Activated T-helper 1 cell treated with Interleukin-2 at 50 U/mL for 16 hours (primary cell): ENCODE measurements at regions not wholly inside any gene's neighbourhood (a gene's known extent, or its start where the extent isn't known, plus 50 kb on each side); places are given as distances from the start of the nearest gene placed in this dataset.

ENCODE experiments used
- DNase-seq: peaks from one replicate; pipeline ENCODE4 v3.0.0-alpha.2; 2020; ENCODE audit warnings: low read depth

DNA sequence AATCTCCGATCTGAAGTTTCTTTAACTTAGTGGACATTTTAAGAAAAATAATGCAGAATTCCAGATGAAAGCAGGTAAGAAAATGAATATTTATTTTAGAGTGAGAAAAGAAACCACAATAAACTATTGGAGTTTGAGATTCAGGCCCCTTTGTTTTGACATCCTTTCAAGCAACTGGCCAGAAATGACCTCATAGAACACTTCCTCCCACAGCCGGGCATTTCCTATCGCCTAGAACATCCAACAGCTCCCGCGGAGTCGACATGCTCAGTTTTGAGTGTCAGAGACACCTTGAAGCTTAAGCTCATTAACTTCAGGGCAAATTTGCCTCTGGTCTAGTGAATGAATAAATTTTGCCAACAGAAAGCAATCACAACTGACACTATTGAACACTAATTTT lies 369.2 kb downstream of the TLE4 start:
- DNase-seq = no peak

DNA sequence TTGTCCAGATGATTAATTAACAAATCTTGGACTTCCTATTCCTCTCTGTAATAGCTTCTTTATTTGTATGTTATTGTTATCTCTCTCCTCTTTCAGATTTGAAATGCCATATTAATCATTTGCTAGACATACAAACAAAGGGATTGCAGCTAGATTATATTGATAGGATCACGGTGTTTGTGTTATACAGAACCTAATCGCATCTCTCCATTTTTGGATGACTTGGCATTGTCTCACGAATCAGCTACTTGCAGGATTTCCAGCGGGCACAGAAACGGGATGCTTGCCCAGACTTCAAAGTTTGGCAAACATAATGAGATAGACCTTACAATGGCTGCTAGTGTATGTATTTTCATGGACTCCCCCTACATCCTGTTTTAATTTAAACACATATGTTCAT lies 368.1 kb downstream of the TLE4 start:
- no peak for DNase-seq

DNA sequence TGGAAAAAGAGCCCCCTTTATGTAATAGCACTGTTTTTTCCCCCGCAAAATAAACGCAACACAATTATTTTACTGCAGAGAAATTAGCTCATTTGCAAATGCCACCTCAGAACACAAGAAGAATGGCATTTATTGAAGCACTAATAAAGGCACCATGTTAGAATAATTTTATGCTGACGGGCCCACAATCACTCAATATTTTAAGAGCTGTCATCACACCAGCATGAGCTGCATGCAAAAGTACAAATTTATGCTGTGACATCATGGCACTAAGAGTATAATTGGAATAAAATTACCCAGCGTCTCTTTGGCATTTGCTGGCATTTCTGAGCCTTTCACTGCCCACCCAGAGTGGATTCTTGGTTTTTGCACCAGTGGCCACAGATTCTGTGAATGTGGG lies 364.6 kb downstream of the TLE4 start:
- DNase-seq = no peak

DNA sequence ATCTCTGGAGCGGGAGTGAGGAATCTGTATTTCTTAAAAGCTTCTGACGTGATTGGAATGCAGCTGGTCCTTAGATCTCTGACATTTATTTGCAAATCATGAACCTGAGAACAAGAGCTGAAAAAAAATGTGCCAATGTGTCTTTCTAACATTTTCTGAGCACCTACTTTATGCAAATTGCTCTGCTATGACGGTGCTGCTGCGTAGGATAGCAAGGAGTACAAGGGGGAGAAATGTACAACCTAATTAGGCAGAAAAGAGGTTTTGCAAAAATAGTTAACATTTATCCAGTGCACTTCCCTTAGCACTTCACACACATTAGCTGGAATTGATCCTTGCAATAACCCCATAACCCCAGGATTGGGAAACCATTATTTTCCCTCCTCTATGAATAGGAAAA lies 357.5 kb downstream of the TLE4 start:
- DNase-seq = no peak

DNA sequence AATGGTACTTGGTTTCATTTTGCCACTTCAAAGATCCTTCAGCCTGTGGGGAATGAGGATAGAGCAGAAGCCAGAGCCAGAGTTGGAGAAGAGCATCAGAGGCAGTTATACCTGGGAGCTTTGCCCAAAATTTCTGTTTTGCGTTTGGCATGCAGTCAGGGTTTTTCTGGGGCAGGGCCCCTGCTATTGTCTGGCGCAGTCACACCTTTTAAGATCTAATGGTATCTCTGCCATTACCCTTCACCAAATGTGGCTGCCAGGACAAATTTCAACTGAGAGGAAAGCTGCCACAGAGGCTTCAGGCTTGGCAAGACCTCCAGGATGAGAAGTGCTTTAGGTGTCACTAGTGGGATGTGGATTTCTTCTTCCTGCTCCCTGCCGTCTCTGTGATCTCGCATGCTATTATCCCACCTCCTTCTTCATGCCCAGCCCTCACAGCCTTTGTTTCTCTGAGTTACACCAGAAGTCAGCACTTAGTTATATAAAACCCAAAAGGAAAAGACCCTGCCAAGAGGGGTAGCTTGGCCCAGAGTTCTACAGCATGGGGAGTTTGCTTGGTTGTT lies 357.0 kb downstream of the TLE4 start:
- no peak for DNase-seq

DNA sequence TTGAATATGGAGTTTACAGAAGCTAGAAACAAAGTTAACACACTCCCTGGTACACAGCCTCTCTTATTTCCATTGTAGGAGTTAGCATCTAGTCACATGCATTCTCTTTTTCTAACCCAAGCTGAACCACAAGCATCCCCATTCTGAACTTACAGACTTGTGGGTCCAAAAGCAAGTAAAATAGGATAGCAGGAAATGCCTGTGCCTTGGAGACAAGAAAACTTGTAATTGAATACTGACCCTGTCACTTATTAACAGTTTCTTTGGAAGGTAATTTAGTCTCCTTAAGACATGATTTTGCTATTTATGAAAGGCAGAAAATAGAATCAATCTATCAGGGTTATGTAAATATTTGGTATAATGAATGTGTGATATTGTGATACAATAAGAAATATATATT lies 353.6 kb downstream of the TLE4 start:
- DNase-seq = no peak

DNA sequence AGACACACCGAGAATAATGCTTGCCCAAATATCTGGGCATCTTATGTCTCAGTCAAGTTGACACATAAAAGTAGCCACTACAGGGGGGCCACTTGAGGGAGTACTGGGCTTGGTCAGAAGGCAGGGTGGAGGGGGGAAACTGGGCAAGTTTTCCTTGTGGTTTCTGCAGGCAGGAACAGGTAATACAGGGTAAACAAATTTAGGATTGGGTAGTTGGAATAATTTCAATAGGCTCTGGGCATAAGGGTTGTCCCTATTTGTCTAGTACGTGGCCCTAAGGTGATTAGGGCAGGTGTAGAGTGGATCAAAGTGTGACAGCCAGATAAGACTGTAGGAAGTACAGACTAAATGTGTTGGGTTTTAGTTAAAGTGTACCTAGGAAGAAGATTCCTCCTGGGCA lies 353.1 kb downstream of the TLE4 start:
- no peak for DNase-seq

DNA sequence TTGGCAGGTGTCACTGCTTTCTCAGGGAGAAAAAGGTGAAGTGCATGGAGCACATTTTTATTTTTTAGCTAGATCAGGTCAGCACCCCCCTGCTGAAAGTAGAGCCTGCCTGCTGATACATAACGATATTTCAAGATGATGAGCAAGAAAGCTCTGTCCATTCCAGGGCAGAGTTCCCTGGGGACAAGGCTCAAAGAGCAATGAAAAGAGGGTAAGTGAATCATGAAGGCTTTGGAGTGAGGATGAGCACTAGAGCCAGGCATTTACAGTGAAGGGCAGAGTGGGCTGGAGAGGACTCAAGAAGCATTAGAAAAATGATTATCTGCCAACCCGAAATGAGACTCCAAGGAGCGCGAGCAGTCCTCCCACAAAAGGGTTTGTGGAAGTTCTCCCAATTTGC lies 345.7 kb downstream of the TLE4 start:
- no peak for DNase-seq

DNA sequence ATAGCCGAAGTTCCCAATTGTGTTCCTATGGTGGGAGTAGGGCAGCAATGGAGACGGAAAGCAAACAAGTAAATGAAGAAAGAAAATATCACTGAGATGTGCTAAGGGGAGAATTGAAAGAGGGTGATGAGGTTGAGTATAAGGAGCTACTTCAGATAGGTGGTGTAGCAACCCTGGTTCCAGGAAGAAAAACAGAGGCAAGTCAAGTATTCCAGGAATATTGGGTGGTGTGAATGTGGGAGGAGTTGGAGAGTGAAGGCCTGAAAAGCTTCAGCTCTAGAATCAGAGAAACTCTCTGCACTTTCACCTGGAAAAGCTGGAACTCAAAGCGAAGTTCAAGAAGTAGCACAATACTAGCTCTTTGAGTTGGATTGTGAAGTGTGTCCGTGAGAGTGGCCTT lies 342.1 kb downstream of the TLE4 start:
- DNase-seq = no peak

DNA sequence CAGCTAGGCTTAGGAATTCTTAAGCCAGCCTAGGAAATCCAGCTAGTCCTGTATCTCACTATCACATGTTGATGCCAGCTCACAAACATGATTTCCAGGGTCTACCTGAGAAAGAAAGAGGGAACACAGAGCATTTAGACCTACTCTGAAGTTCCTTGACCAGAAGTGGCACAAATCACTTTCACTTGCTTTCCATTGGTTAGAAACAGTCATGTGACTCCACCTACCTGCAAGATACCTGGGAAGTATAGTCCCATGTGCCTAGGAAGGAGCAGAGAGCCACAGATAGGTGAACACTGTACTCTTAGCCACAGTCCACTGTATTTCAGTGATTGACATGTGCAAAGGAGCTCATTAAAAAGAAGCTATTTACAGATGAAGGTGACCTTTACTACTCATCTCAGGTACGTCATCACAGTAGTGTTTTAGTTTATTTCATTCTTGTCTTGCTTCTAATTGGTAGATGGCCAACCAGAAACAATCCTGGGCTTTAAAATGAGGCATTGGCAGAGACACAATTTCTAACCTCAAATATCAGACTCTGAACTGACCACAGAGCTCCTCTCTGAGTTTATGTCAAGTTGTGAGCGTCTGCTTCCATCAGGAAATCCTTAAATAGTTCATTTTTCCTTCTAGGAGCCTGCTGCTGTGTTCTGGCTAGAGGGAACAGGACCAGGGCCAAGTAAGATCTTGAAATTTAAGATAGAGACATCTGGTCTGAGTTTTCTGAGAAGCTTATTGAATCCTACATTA lies 340.7 kb downstream of the TLE4 start:
- no peak for DNase-seq

DNA sequence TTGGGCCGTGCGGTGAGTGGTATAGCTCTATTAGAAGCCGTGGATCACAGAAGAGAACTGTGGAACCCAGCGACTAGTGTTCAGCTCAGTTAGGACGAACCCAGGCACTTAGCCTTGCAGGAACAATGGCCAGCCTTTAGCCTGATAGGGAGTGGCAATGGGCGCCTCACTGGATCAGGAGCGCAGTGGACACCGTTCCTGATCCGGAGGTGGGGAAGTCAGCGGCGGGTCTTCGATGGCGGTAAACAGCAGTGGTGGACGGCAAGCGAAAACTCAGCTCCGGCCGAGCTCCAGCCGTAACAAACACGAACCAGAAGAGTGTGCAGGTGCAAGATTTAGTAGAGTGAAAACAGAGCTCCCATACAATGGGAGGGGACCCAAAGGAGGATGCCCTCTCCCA lies 340.0 kb downstream of the TLE4 start:
- DNase-seq = no peak

DNA sequence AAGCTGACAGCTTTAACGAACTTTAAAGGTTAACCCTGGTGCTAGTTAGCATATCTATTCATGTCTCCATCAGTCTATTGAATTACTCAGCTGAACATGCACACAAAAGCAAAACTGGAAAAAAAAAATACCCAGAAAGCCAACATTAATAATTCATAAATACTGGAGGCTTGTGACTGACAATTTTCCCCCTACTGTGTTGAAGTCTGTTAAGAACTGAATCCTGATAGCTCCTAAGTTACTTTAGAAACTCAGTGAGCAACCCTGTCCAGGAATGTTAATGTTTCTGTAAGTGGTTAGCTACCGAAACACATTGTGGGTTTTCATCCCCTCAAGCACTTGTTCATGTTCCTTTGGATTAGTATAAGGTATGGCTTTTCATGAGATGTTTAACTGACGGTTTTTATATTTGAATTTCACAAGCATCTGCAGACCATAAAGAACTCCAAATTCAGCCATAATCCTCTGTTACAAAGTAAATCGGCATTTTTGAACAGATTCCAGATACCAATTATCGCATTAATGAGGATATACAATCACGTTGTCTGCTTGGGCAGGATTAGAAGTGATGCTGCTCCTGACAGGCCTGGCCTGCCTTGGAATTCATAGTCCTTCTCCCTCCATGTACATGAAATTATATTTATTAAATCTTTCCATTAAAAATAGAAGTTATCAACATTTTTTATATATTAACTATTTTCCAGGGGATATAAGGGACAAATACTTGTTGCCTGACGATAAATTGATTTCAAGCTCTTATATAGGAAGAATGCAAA lies 331.2 kb downstream of the TLE4 start:
- DNase-seq = no peak

DNA sequence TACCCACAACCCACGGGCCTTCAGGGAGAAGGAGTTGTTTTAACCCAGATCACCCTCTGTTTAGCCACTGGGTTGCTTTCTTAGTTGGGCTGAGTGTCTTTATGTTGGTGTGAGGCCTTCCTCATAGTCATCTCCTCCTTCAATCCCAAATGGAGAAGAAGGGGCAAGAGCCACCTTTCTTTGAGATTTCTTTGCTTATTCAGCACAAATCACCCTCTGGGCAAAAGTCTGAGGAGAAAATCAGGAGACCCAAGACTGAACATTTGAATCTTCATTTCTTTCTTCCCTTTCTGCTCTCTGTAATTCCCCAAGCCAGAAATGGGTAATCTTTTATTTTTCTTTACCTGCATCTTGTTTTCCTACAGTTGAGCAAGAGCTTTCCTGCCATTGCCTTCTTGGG lies 329.0 kb downstream of the TLE4 start:
- no peak for DNase-seq

DNA sequence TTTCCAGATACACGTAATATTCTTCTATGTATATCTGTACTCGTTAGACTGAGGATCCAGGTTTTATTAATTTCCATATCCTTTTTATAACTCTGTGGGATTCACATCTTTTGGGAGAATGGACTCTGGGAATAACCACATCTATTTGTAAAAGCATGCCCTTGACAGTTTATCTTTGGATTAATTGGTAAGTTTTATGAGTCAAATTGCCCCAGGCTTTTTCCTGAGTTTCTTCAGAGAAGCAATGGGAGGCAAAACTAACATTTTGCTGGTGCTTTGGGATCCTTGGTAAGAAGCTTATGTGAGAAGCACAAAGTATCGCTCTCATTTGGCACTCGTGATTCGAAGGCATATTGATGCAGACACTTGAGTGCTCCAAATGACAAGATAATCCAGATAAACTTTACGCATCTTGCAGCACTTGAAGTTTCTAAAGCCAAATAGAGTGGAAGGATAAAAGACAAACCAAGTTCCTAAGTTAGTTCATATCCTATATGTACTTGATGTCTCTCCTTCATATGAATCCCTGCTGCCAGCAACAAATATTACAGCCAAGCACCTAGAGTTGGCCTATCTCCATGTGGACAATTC lies 324.7 kb downstream of the TLE4 start:
- DNase-seq = no peak

DNA sequence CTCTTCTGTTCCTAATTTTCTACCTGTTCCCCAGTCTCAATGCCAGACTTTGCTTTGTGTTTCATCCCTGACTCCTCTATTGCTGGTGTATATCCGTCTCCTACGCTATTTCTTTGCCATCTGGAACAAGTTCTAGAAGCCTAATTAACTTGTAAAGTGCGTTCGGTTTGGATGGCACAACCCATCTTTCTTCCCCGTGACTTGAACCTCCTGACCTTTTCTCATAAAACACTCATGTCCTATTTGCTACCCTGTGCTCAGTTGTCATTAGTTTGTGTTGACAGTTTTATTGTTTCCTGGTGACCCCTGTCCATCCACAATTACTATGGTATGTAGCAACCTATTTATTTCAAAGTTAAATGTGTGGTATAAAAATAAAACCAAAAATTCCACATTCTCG lies 323.5 kb downstream of the TLE4 start:
- no peak for DNase-seq

DNA sequence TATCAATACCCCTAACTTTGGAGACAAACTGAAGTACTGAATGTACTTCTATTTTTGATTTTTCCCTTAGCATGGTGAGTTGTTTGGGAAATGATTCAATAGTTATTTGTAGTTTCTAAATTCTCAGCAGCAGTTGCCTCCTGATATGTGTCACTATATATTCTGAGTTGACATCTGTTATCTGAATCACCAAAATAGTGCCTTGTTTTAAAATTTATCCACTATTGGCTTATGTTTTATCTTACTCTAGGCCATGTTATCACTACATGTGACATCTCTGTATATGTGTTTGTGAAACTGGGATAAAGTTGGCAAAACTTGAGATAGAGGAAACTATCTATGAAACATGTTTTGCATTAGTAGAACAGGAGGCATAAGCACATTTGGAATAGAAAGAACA lies 317.6 kb downstream of the TLE4 start:
- DNase-seq = no peak

DNA sequence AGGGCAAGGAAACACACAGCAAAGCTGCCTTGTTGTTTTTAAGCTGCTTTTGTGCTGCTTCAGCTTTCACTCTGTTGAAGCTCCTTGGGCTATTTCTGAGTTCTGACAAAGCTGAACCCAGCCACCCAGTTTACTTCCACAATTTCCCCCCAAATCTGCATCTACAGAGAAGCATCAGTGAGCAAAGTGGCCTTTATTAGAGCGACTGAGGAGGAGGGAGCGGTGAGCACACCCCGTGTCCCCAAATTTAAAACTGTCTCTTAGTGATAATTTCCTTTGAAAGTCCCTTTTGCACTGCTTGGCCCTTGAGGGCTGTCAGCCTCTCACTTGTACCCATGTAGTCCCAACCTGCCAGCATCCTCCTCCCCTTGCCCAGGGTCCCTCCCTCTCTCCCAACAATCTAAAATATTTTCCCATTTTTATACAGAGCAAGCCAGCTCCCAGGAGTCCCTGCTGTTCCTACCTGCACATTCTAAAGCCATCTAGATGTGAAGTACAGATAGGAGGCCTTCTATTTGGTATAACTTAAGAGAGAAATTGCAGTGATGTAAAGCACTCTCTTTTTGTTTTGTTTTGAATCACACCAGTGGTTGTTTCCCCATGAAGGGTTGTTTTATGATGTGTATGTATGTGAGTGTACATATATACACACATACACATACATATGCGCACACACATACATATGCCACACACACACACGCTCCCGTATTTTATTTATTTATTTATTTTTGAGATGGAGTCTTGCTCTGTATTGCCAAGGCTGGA lies 313.5 kb downstream of the TLE4 start:
- no peak for DNase-seq

DNA sequence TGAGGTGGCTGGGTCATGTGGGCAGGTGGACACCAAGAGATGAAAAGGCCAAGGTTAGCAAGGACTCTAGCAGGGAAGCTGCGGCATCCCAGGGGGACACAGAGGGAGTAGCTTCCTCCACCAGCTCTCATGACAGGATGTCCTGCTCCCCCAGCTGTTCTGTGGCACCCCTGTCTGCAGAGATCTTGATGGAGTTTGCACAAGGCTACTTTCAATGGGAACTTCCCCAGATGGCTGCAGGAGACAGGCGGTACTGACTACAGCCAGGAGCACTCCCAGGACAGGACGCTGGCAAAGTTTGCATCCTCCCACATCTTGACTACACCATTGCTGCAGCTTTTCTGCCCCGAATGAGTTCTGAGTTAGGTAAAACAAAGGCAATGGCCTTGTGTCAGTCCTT lies 312.8 kb downstream of the TLE4 start:
- no peak for DNase-seq

DNA sequence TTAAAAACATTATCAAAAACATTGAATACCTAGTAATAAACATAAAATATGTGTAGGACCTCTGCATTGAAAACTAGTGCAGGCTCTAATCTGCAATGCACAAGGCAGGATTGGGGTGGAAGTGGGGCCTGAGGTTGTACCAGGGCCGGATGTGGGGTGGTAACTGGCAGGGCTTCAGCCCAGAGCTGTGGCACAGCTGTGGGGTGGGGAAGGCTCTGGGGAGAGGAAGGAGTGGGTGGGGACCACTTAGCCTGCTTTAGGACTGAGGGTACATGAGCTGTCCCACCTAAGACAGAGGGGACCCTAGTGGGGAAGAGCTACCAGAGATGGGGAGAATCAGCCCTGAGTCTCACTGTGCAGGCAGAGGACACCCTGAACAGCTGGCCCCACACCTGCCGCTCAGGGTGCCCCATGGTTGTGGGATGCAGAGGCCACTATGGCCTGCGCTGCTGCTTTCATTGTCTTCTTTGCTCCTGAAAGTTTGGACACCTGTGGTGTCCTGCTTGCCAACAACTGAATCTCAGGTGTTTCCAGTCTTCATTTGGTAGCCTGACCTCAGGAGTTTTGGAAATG lies 311.4 kb downstream of the TLE4 start:
- peak; percentile 25 for DNase-seq

DNA sequence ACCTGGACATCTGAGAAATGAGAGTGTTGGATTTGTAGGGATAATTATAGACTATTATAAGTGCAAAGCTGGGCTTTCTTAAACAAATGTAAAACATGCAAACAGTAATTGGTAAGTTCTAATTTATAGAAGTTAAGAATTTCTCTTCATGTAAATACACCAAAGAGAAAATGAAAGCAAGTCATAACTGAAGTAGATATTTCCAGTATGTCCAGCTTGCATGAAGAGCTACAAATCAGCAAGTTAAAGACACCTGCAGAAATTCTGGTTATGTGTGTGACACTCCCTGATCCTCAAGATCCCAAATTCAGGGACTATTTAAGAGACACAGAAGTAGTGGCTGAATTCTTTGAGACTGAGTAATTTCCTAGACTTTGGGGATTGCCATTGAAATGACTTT lies 308.9 kb downstream of the TLE4 start:
- no peak for DNase-seq

DNA sequence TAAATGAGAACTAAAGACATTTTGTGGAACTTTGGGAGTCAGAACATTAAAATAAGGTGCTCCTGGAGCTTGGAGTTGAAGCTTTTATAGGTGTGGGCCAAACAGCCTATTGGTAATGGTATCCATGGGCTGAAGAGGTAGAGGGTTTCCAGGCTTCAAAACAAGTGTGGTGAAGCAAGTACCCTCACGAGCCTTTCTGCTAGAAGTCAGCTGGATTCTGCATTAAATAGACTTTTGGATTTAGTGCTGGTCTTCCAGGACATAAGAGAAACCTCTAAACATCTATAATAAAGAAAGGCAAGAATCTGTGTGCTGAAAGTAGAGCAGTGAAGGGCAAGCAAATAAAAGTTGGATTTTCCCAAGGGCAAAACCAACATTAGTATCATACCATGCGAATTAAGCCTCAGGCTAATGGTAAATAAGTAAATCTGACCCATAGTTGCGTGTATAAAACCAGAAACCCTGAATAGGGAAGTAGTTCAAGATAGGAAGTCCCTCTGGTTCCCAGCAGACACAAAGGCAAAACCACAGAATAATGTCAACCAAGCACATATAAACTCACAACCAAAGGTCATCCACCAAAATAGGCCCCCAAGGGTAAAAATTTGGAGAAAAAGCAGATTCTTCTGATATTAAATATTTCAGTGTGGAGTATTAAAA lies 306.3 kb downstream of the TLE4 start:
- DNase-seq = no peak
